H1 (cell line): ENCODE measurements at regions not wholly inside any gene's neighbourhood (a gene's known extent, or its start where the extent isn't known, plus 50 kb on each side); places are given as distances from the start of the nearest gene placed in this dataset.

Source experiments
- MAFK ChIP-seq: IDR thresholded peaks from 2 replicates; pipeline ENCODE4 v1.6.1; 2012; ENCODE audit warnings: low read depth, mild to moderate bottlenecking, improper control_type of control experiment, low read length

DNA sequence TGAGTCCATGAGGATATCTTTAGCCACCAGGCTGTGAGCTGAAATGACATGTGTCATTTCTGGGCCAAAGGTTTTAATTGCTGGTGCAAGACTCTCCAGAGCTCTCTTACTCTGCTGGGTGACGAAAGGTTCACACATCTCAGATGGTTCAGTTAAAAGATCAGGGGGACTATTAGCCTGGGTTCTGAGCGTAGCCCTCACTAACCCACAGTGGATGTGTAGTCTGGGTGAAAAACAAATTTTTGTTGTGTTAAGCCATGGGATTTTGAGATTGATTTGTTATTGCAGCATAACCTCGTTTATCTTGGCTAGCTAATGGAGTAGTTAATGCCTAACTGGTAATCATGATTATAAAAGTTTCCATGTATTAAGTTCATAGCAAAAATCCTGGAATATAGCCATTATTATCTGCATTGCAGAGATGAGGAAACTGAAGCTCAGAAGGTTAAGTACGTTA lies 251.5 kb downstream of the RMST start (continued):
- no peak for TF ChIP-seq MAFK
- TF ChIP-seq, all 59 proteins: peak for 0
